GM12874 (cell line): ENCODE measurements at regions not wholly inside any gene's neighbourhood (a gene's known extent, or its start where the extent isn't known, plus 50 kb on each side); places are given as distances from the start of the nearest gene placed in this dataset.

Experiments used
- TF ChIP-seq, protein P1 (sequence below): IDR thresholded peaks from 2 replicates; pipeline ENCODE4 v1.5.1; 2011; ENCODE audit warnings: low read depth, mild to moderate bottlenecking, control low read depth, low read length, moderate library complexity; ENCODE audit not compliant: insufficient read depth

DNA sequence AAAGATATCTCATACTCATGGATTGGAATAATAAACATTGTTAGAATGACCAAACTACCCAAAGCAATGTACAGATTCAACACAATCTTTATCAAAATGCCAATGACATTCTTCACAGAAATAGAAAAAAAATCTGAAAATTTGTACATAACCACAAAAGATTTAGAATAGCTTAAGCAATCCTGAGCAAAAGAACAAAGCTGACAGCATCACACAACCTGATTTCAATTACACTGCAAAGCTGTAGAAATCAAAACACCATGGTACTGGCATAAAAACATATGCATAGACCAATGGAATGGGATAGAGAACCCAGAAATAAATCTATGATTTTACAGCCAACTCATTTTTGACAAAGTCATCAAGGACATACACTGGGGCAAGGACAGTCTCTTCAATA lies 130.0 kb upstream of the TMEM72 start:
- TF ChIP-seq, protein P1, sequence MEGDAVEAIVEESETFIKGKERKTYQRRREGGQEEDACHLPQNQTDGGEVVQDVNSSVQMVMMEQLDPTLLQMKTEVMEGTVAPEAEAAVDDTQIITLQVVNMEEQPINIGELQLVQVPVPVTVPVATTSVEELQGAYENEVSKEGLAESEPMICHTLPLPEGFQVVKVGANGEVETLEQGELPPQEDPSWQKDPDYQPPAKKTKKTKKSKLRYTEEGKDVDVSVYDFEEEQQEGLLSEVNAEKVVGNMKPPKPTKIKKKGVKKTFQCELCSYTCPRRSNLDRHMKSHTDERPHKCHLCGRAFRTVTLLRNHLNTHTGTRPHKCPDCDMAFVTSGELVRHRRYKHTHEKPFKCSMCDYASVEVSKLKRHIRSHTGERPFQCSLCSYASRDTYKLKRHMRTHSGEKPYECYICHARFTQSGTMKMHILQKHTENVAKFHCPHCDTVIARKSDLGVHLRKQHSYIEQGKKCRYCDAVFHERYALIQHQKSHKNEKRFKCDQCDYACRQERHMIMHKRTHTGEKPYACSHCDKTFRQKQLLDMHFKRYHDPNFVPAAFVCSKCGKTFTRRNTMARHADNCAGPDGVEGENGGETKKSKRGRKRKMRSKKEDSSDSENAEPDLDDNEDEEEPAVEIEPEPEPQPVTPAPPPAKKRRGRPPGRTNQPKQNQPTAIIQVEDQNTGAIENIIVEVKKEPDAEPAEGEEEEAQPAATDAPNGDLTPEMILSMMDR, result no peak

DNA sequence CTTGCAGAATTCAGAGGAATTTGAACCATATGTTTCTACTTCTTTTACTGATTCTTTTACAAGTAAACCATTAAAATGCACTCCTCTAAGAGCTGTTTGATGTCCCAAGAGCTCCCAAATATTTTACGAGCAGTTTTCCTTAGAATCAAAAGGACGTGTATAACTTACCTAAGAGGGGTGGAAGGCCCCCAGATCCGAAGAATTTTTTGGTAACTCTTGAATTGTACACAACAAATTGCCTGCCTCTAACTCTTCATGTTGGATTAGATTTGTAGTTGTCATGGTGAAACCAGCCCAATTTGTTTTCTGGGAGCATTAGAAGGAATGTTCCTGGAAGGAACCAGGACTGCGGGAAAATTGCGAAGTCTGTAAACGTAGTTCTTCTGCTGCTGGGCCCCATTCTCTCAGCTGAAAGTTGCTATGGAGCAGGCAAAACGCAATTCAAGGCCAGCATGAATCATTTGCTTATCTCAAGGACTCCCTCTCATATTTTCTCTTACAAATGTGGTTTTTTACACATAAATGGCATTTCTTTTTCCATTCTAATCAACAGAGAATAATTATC lies 124.8 kb upstream of the TMEM72 start:
- TF ChIP-seq, protein P1, result no peak

DNA sequence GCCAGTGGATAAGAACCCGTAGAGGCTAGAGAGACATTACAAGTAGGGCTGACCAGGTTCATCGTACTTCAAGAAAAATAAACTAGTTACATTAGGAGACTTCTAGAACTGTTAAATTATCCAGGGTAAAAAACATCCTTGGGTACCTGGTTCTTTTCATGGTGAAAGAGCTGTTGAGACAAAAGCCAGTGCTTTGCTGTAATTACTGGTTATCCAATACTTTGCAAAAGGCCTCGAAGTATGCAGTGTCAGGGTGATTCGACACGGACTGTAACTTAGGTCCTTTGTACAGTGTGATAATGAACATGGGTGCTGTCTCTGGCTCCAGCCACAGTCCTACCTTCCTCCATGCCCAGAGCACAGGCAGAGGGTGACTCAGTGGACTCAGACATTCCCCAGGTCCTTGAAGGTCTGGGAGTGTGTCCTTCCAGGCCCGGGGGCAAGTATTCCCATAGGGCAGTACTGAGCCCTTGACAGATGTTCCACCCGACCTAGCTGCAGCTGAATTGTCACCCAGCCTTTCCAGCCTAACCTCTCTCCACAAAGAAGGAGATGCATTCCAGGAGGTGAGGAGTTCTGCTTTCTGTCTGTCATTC lies 123.6 kb upstream of the TMEM72 start:
- TF ChIP-seq, protein P1, result no peak

DNA sequence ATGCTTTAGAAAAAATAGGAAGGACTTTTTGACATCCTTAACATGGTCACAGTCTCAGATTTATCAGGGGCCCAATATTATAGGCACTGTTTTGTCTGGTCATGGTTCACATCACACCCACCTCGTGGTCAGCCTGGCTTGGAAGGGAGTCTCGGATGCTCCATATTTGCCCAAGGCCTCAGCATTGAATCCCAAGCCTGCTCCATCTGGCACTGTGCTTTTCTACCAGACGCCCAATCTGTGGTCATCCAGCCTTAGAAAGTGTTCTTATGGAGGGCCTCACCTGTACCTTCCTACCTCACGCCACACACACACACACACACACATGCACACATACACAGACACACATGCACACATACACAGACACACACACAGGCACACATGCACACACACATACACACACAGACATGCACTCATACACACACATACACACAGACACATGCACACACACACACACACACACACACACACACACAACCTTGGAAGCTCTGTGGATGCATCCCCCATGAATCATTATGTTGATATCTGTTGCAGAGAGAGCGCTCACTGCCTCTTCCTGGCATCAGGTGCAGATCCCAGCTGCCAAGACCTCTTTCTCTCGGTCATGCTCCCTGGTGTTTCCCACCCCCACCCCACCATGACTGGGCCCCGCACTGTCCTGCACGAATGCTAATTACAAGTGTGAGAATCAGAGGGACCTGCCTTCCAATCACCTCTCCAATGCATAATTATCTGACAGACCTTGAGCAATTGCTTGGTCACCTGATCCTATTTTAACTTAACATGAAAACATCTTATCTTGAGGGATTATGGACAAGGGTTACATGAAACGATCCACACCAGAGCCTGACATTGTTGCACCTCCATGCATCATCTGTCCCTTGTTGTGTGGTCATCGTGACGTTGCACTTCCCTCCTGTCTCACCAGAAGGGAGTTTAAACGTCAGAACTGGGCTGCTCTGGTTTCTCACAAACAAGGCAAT lies 122.7 kb upstream of the TMEM72 start:
- TF ChIP-seq, protein P1, result no peak

GRCh38 chr10:44792119-44792775 lies 118.9 kb upstream of the TMEM72 start:
- TF ChIP-seq, protein P1, result no peak

DNA sequence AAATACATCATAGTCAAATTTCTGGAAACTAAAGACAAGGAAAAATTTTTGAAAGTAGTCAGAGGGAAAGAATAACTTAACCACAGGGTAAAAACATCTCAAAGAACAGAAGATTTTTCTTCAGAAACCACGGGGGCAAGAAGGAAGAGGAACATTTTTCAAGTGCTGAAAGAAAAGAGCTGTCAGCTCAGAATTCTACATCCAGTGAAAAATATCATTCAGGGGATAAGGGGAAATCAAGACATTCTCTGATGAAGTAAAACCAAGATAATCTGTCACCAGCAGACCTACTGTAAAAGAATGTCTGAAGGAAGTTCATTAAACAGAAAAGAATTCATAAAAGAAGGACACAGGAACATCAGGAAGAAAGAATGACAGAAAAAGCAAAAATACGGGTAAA lies 111.2 kb upstream of the TMEM72 start:
- TF ChIP-seq, protein P1, result no peak
